AG20443 (cell line): ENCODE measurements at regions not wholly inside any gene's neighbourhood (a gene's known extent, or its start where the extent isn't known, plus 50 kb on each side); places are given as distances from the start of the nearest gene placed in this dataset.

Experiments
- DNase-seq: peaks from one replicate; pipeline ENCODE4 v3.0.0; 2012; ENCODE audit warnings: low spot score, mixed read lengths

- no peak for DNase-seq
Measured at GRCh38 chr11:11755871-11756270, 85.9 kb upstream of the USP47 start.

GRCh38 chr11:11752679-11753078, 89.1 kb upstream of the USP47 start:
- DNase-seq, result no peak

GRCh38 chr11:11750017-11750878, 91.5 kb upstream of the USP47 start:
- DNase-seq, result no peak

DNA sequence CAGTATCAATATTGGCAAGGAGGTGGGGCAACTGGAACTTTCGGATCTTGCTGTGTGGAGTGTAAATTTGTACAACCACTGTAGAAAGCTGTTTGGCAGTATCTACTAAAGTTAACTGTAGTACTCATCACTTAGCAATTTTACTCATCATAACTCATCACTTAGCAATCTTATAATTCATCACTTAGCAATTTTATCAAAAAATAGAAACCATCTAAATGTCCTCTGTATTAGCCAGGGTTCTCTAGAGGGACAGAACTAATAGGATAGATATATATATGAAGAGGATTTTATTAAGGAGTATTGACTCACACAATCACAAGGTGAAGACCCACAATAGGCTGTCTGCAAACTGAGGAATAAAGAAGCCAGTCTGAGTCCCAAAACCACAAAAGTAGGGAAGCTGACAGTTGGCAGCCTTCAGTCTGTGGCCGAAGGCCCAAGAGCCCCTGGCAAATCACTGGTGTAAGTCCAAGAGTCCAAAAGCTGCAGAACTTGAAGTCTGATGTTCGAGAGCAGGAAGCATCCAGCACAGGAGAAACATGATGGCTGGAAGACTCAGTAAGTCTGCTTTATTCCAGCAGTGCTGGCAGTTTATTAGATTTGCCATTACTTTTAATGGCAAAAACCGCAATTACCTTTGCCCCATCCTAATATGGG, 92.9 kb upstream of the USP47 start:
- peak; percentile 18 for DNase-seq

GRCh38 chr11:11747570-11747969, 94.2 kb upstream of the USP47 start:
- DNase-seq, result no peak

DNA sequence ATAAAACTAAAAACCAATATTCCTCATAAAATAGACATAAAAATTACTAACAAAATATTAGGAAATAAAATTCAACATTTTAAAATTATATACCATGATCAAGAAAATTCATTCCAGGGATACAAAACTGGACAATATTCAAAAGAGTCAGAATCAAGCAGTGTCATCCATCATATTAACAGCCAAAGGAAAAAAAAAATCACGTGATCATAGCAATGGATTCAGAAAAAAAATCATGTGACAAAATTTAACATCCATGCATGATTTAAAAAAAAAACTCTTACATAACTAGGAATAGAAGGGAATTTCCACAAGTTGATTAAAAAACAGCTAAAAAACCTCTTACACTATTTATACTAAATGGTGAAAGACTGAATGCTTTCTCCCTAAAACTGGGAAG, 95.3 kb upstream of the USP47 start:
- no peak for DNase-seq

GRCh38 chr11:11743216-11743615, 98.6 kb upstream of the USP47 start:
- DNase-seq, result no peak

- no peak for DNase-seq
Measured at GRCh38 chr11:11742486-11742885, 99.3 kb upstream of the USP47 start.

DNA sequence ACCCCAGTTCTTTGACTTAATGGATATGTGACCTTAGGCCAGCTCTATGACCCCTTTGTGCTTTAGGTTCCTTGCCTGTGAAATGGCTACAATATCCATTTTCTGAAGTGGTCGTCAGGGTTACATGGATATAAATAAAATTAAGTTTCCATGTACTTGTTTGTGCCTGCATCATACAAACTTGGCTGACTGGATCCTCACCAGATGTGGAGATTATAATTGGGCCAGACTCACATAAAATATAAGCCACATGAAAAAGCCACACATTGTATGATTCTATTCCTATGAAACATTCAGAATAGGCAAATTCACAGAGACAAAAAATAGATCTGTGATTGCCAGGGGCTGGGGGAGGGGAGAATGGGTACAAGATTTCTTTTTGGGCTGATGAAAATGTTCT, 100.9 kb upstream of the USP47 start:
- no peak for DNase-seq

- DNase-seq, result no peak
Measured at GRCh38 chr11:11740073-11740702, 101.6 kb upstream of the USP47 start.

DNA sequence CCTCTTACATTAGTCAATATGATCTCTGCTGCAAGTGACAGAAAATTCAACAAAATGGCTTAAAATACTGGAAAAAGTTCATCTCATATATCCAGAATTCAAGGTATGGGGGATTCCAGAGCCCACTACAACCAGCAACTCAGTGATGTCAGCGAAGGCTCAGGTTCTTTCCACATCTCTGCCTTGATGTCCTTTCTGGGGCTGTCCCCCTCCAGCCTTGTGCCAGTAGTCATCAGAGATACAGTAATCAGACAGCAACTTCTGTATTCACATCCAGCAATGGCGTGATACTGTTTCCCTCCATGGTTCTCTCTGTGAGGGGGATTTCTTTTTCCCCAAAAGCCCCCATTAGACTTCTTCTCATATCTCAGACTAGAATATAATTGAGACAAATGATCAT, 103.4 kb upstream of the USP47 start:
- DNase-seq, result no peak

DNA sequence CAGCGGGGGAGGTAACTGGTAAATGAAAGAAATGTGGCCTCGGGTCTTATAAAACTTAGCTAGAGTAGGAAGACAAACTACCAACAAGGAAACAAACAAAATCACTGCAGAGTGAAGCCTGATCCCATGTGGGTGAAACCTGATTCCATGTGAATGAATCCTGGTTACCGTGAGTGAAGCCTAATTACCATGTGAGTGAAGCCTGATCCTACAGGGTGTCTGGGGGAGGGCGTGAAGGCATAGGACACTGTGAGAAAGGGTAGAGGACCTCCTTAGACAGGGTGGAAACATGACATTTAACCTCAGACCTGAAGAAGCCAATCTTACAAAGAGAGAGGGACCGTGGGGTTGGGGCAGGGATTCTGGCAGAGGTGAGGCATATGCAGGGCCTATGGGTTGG, 106.2 kb upstream of the USP47 start:
- no peak for DNase-seq

GRCh38 chr11:11733246-11733747, 108.5 kb upstream of the USP47 start:
- no peak for DNase-seq

DNA sequence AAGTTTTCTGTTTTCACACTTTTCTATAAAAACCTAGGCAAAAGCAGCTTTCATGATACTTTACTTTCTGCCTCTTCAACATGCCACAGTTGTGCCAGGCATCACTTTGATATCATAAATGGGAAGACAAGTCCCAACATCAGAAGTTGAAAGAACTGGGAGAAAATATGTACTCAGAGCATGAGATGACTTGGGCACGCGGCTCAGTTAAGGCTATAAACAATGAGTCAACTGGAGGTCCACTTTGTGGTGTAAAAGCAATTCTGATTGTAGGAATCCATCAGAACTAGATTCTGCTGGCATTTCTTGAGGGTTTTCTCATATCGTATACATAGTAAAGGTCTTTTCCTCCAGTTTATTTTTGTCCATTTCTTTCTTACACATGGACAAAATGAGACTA, 109.7 kb upstream of the USP47 start:
- no peak for DNase-seq

GRCh38 chr11:11731311-11732083, 109.7 kb upstream of the GALNT18 start:
- DNase-seq, result peak; percentile 59

DNA sequence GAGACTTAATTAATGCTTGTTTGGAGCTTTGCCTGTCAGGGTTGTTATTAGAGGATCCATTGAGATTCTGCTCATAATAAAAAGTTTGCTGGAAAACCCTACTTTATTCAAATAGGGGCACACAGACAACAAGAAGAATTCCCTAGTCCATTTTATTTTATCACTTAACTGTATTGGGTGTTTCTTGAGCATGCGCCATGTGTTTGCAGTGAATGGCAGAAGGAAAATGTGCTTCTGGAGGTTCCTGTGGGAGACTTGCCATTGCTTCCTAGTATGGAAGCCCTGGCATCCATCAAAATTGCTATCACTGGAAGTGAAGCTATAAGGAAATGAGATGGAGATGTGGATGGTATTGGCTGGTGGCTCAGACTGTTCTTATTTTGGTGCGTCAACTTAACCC, 106.6 kb upstream of the GALNT18 start:
- DNase-seq, result no peak

DNA sequence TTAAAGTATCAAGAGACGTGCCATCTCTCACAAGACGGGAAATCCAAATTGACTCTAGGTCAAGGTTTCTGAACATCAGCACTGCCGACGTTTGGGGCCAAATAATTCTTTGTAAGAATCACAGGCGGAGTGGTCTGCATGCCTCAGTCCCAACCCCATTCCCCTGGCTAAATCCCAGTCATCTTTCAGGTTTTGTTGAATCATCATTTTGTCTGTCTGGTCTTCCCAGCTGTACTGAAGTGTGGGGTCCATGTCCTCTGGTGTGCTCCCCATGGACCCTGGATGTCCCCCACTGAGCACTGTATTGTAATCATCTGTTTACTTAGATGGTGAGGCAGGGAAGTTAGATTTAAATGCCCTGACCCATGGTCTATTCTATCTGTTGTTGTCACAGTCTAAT, 103.6 kb upstream of the GALNT18 start:
- no peak for DNase-seq

DNA sequence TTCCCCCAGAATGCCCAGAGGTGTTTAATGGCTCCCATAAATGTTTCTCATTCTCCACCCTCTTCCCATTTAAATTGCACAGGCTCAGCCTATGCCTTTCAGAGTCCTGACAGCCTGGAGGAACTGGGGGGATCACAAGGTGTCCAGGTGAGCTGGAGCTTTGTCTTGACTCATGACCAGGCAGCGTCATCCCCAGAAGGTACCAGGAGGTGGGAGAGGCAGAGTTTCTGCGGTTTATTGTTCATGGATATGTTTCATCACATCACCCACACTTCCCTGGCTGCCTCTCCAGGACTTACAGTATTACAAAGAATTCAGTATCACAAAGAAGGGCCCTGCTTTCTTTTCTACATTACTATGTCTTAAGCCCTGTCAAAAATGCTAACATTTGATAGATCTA, 103.2 kb upstream of the GALNT18 start:
- DNase-seq, result no peak

- no peak for DNase-seq
Measured at GRCh38 chr11:11722861-11723260, 101.1 kb upstream of the GALNT18 start.

DNA sequence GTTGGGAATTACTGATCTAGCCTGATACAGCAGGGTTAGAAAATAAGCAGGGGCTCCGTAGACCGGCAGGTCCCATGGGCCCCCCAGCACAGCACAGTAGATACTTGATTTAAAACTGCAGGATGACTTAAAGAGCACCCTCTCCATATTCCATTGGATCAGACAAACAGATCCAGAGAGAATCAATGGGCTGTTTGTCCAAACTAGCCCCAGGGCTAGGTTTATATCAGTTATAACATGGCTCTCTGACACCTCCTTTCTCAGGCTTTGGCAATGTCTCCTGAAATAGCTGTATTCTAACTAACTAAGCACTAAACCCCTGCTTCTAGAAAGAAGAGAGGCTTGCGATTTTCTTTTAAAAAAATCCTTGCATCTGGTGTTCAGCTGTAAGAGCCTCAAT, 100.4 kb upstream of the GALNT18 start:
- no peak for DNase-seq

- DNase-seq, result no peak
Measured at GRCh38 chr11:11718511-11718910, 96.7 kb upstream of the GALNT18 start.

- no peak for DNase-seq
Measured at GRCh38 chr11:11717064-11717725, 95.4 kb upstream of the GALNT18 start.
